ENCODE measurements at regions not wholly inside any gene's neighbourhood (a gene's known extent, or its start where the extent isn't known, plus 50 kb on each side); places are given as distances from the start of the nearest gene placed in this dataset.

GRCh38 chr3:132254076-132254755 lies 63.0 kb upstream of the ACP3 start:
- TF ChIP-seq EZH2 (IDR thresholded peaks at IDR 0.05; ENCODE audit: insufficient read depth, poor library complexity, severe bottlenecking), result no peak
- no peak for TF ChIP-seq EZH2phosphoT487 (IDR thresholded peaks at IDR 0.05; ENCODE audit: insufficient read depth, low read depth)

Measured in GM23248 (cell line).